ENCODE measurements at regions not wholly inside any gene's neighbourhood (a gene's known extent, or its start where the extent isn't known, plus 50 kb on each side); places are given as distances from the start of the nearest gene placed in this dataset.

- Histone ChIP-seq H3K9ac (ENCODE audit: low read length) (no peak overlapping the region), H2BK120ac (ENCODE audit: low read depth, low read length) (no peak overlapping the region), H3K79me2 (ENCODE audit: control insufficient read depth, insufficient read depth, low read length) (no peaks in the 10 kb centered on the region), H2BK5ac (ENCODE audit: low read length) (no peak overlapping the region), H3K56ac (ENCODE audit: low read length) (no peak overlapping the region), H3K27ac (ENCODE audit: low read depth, low read length) (no peak overlapping the region), H3K4me3 (ENCODE audit: low read length) (no peak overlapping the region), H2BK15ac (replicated peaks; ENCODE audit: low read depth) (no peak overlapping the region), H3K18ac (ENCODE audit: low read length) (no peak overlapping the region), H4K5ac (ENCODE audit: low read length) (no peak overlapping the region), H3K4me2 (ENCODE audit: low read length) (no peak overlapping the region), H4K8ac (ENCODE audit: low read depth, low read length) (no peak overlapping the region), H3K4ac (ENCODE audit: low read depth, low read length) (no peak overlapping the region), H3K4me1 (ENCODE audit: control insufficient read depth, low read depth, low read length) (no peaks in the 10 kb centered on the region), H2AK5ac (ENCODE audit: low read length) (no peak overlapping the region), H3K27me3 (ENCODE audit: insufficient read depth, low read length, poor library complexity) (no peaks in the 10 kb centered on the region), H3K23ac (ENCODE audit: low read length) (no peak overlapping the region), H3K79me1 (ENCODE audit: low read length) (no peaks in the 10 kb centered on the region), H3K36me3 (ENCODE audit: control insufficient read depth, insufficient read depth, low read length) (no peaks in the 10 kb centered on the region)
- WGBS (ENCODE audit: extremely low coverage, insufficient coverage, low lambda C conversion rate): no CpG with 5 or more reads among the region's 21 CpGs
- no peak for DNase-seq
Observed at GRCh38 chr7:52669031-52669430, 366.4 kb upstream of the POM121L12 start.

- no peak for DNase-seq
- no CpG with 5 or more reads among the region's 17 CpGs for WGBS (ENCODE audit: extremely low coverage, insufficient coverage, low lambda C conversion rate)
- no peak overlapping the region for H2BK120ac ChIP-seq (ENCODE audit: low read depth, low read length)
Observed at GRCh38 chr7:52668435-52668834, 367.0 kb upstream of the POM121L12 start.

GRCh38 chr7:52659178-52659577, 376.3 kb upstream of the POM121L12 start:
- Histone ChIP-seq H3K4ac (ENCODE audit: low read depth, low read length) (no peak overlapping the region), H3K79me1 (ENCODE audit: low read length) (no peaks in the 10 kb centered on the region), H2BK120ac (ENCODE audit: low read depth, low read length) (no peak overlapping the region), H3K4me2 (ENCODE audit: low read length) (no peak overlapping the region), H3K4me1 (ENCODE audit: control insufficient read depth, low read depth, low read length) (no peaks in the 10 kb centered on the region), H2BK15ac (replicated peaks; ENCODE audit: low read depth) (no peak overlapping the region), H3K27ac (ENCODE audit: low read depth, low read length) (no peak overlapping the region), H3K27me3 (ENCODE audit: insufficient read depth, low read length, poor library complexity) (no peaks in the 10 kb centered on the region), H3K79me2 (ENCODE audit: control insufficient read depth, insufficient read depth, low read length) (no peaks in the 10 kb centered on the region), H3K18ac (ENCODE audit: low read length) (no peak overlapping the region), H3K36me3 (ENCODE audit: control insufficient read depth, insufficient read depth, low read length) (no peaks in the 10 kb centered on the region), H3K9ac (ENCODE audit: low read length) (no peak overlapping the region), H4K5ac (ENCODE audit: low read length) (no peak overlapping the region), H3K56ac (ENCODE audit: low read length) (no peak overlapping the region), H2AK5ac (ENCODE audit: low read length) (no peak overlapping the region), H3K4me3 (ENCODE audit: low read length) (no peak overlapping the region), H2BK5ac (ENCODE audit: low read length) (no peak overlapping the region), H4K8ac (ENCODE audit: low read depth, low read length) (no peak overlapping the region), H3K23ac (ENCODE audit: low read length) (no peak overlapping the region)
- no CpG with 5 or more reads among the region's 3 CpGs for WGBS (ENCODE audit: extremely low coverage, insufficient coverage, low lambda C conversion rate)
- no peak for DNase-seq

More at GRCh38 chr7:52668435-52668834, 367.0 kb upstream of the POM121L12 start:
- Histone ChIP-seq H2BK15ac (replicated peaks; ENCODE audit: low read depth) (no peak overlapping the region), H2BK5ac (ENCODE audit: low read length) (no peak overlapping the region), H3K4me1 (ENCODE audit: control insufficient read depth, low read depth, low read length) (no peaks in the 10 kb centered on the region), H3K4me2 (ENCODE audit: low read length) (no peak overlapping the region), H4K5ac (ENCODE audit: low read length) (no peak overlapping the region), H2AK5ac (ENCODE audit: low read length) (no peak overlapping the region), H3K23ac (ENCODE audit: low read length) (no peak overlapping the region), H3K79me1 (ENCODE audit: low read length) (no peaks in the 10 kb centered on the region), H3K9ac (ENCODE audit: low read length) (no peak overlapping the region), H3K27me3 (ENCODE audit: insufficient read depth, low read length, poor library complexity) (no peaks in the 10 kb centered on the region), H3K4me3 (ENCODE audit: low read length) (no peak overlapping the region), H3K56ac (ENCODE audit: low read length) (no peak overlapping the region), H3K79me2 (ENCODE audit: control insufficient read depth, insufficient read depth, low read length) (no peaks in the 10 kb centered on the region), H3K36me3 (ENCODE audit: control insufficient read depth, insufficient read depth, low read length) (no peaks in the 10 kb centered on the region), H3K27ac (ENCODE audit: low read depth, low read length) (no peak overlapping the region), H4K8ac (ENCODE audit: low read depth, low read length) (no peak overlapping the region), H3K18ac (ENCODE audit: low read length) (no peak overlapping the region), H3K4ac (ENCODE audit: low read depth, low read length) (no peak overlapping the region)

GRCh38 chr7:52656098-52656497, 379.3 kb upstream of the POM121L12 start:
- H3K18ac ChIP-seq (ENCODE audit: low read length): no peak overlapping the region
- H3K79me1 ChIP-seq (ENCODE audit: low read length): no peaks in the 10 kb centered on the region
- no peak overlapping the region for H3K4ac ChIP-seq (ENCODE audit: low read depth, low read length)
- no peak overlapping the region for H4K8ac ChIP-seq (ENCODE audit: low read depth, low read length)
- no peaks in the 10 kb centered on the region for H3K79me2 ChIP-seq (ENCODE audit: control insufficient read depth, insufficient read depth, low read length)
- H3K4me3 ChIP-seq (ENCODE audit: low read length): no peak overlapping the region
- WGBS (ENCODE audit: extremely low coverage, insufficient coverage, low lambda C conversion rate): no CpG with 5 or more reads among the region's 3 CpGs
- no peak overlapping the region for H2BK5ac ChIP-seq (ENCODE audit: low read length)
- no peak overlapping the region for H2BK15ac ChIP-seq (replicated peaks; ENCODE audit: low read depth)
- no peak overlapping the region for H4K5ac ChIP-seq (ENCODE audit: low read length)
- no peak overlapping the region for H3K9ac ChIP-seq (ENCODE audit: low read length)
- no peaks in the 10 kb centered on the region for H3K4me1 ChIP-seq (ENCODE audit: control insufficient read depth, low read depth, low read length)
- no peak overlapping the region for H3K23ac ChIP-seq (ENCODE audit: low read length)
- H2AK5ac ChIP-seq (ENCODE audit: low read length): no peak overlapping the region
- no peaks in the 10 kb centered on the region for H3K27me3 ChIP-seq (ENCODE audit: insufficient read depth, low read length, poor library complexity)
- no peak overlapping the region for H3K56ac ChIP-seq (ENCODE audit: low read length)
- no peak overlapping the region for H3K27ac ChIP-seq (ENCODE audit: low read depth, low read length)
- H3K4me2 ChIP-seq (ENCODE audit: low read length): no peak overlapping the region
- H3K36me3 ChIP-seq (ENCODE audit: control insufficient read depth, insufficient read depth, low read length): no peaks in the 10 kb centered on the region
- H2BK120ac ChIP-seq (ENCODE audit: low read depth, low read length): no peak overlapping the region
- DNase-seq: no peak

GRCh38 chr7:52652621-52653020, 382.8 kb upstream of the POM121L12 start:
- no peak overlapping the region for H3K9ac ChIP-seq (ENCODE audit: low read length)
- no peak overlapping the region for H3K27ac ChIP-seq (ENCODE audit: low read depth, low read length)
- no peak overlapping the region for H4K5ac ChIP-seq (ENCODE audit: low read length)
- DNase-seq: no peak
- no peak overlapping the region for H4K8ac ChIP-seq (ENCODE audit: low read depth, low read length)
- H3K18ac ChIP-seq (ENCODE audit: low read length): no peak overlapping the region
- no peak overlapping the region for H2AK5ac ChIP-seq (ENCODE audit: low read length)
- no peaks in the 10 kb centered on the region for H3K36me3 ChIP-seq (ENCODE audit: control insufficient read depth, insufficient read depth, low read length)
- no peak overlapping the region for H3K56ac ChIP-seq (ENCODE audit: low read length)
- H3K4ac ChIP-seq (ENCODE audit: low read depth, low read length): no peak overlapping the region
- no peak overlapping the region for H2BK120ac ChIP-seq (ENCODE audit: low read depth, low read length)
- H3K79me2 ChIP-seq (ENCODE audit: control insufficient read depth, insufficient read depth, low read length): no peaks in the 10 kb centered on the region
- H2BK15ac ChIP-seq (replicated peaks; ENCODE audit: low read depth): no peak overlapping the region
- H2BK5ac ChIP-seq (ENCODE audit: low read length): no peak overlapping the region
- H3K4me2 ChIP-seq (ENCODE audit: low read length): no peak overlapping the region
- no CpG with 5 or more reads among the region's 1 CpG for WGBS (ENCODE audit: extremely low coverage, insufficient coverage, low lambda C conversion rate)
- no peaks in the 10 kb centered on the region for H3K4me1 ChIP-seq (ENCODE audit: control insufficient read depth, low read depth, low read length)
- H3K79me1 ChIP-seq (ENCODE audit: low read length): no peaks in the 10 kb centered on the region
- H3K4me3 ChIP-seq (ENCODE audit: low read length): no peak overlapping the region
- H3K27me3 ChIP-seq (ENCODE audit: insufficient read depth, low read length, poor library complexity): no peaks in the 10 kb centered on the region
- H3K23ac ChIP-seq (ENCODE audit: low read length): no peak overlapping the region

GRCh38 chr7:52648872-52649271, 386.6 kb upstream of the POM121L12 start:
- no peak overlapping the region for H2AK5ac ChIP-seq (ENCODE audit: low read length)
- DNase-seq: no peak
- no peak overlapping the region for H3K4ac ChIP-seq (ENCODE audit: low read depth, low read length)
- no peaks in the 10 kb centered on the region for H3K36me3 ChIP-seq (ENCODE audit: control insufficient read depth, insufficient read depth, low read length)
- H3K79me1 ChIP-seq (ENCODE audit: low read length): no peaks in the 10 kb centered on the region
- no peak overlapping the region for H3K27ac ChIP-seq (ENCODE audit: low read depth, low read length)
- no CpG with 5 or more reads among the region's 1 CpG for WGBS (ENCODE audit: extremely low coverage, insufficient coverage, low lambda C conversion rate)
- H3K79me2 ChIP-seq (ENCODE audit: control insufficient read depth, insufficient read depth, low read length): no peaks in the 10 kb centered on the region
- no peaks in the 10 kb centered on the region for H3K4me1 ChIP-seq (ENCODE audit: control insufficient read depth, low read depth, low read length)
- no peak overlapping the region for H2BK120ac ChIP-seq (ENCODE audit: low read depth, low read length)
- H3K4me2 ChIP-seq (ENCODE audit: low read length): no peak overlapping the region
- H3K9ac ChIP-seq (ENCODE audit: low read length): no peak overlapping the region
- H3K27me3 ChIP-seq (ENCODE audit: insufficient read depth, low read length, poor library complexity): no peaks in the 10 kb centered on the region
- no peak overlapping the region for H2BK15ac ChIP-seq (replicated peaks; ENCODE audit: low read depth)
- no peak overlapping the region for H3K4me3 ChIP-seq (ENCODE audit: low read length)
- H2BK5ac ChIP-seq (ENCODE audit: low read length): no peak overlapping the region
- H4K5ac ChIP-seq (ENCODE audit: low read length): no peak overlapping the region
- H3K23ac ChIP-seq (ENCODE audit: low read length): no peak overlapping the region
- no peak overlapping the region for H4K8ac ChIP-seq (ENCODE audit: low read depth, low read length)
- no peak overlapping the region for H3K56ac ChIP-seq (ENCODE audit: low read length)
- H3K18ac ChIP-seq (ENCODE audit: low read length): no peak overlapping the region
